ENCODE measurements at regions not wholly inside any gene's neighbourhood (a gene's known extent, or its start where the extent isn't known, plus 50 kb on each side); places are given as distances from the start of the nearest gene placed in this dataset.

- Histone ChIP-seq H3K27ac (ENCODE audit: low read length) (no peak overlapping the region), H3K4me3 (ENCODE audit: low read length) (no peak overlapping the region), H3K4me1 (ENCODE audit: insufficient read depth, low read length) (peaks cover 27% of the 10 kb centered on the region), H3K27me3 (ENCODE audit: insufficient read depth, low read length) (no peaks in the 10 kb centered on the region), H3K9me3 (ENCODE audit: insufficient read depth, low read depth, low read length) (no peaks in the 10 kb centered on the region), H3K9ac (ENCODE audit: low read depth, low read length) (no peak overlapping the region), H3K36me3 (ENCODE audit: insufficient read depth, low read depth, low read length) (no peaks in the 10 kb centered on the region)
Observed at GRCh38 chr3:16811950-16812349, 72.8 kb upstream of the PLCL2 start.

- no peaks in the 10 kb centered on the region for H3K27me3 ChIP-seq (ENCODE audit: insufficient read depth, low read length)
- H3K36me3 ChIP-seq (ENCODE audit: insufficient read depth, low read depth, low read length) = no peaks in the 10 kb centered on the region
- H3K9ac ChIP-seq (ENCODE audit: low read depth, low read length) = no peak overlapping the region
- H3K9me3 ChIP-seq (ENCODE audit: insufficient read depth, low read depth, low read length) = no peaks in the 10 kb centered on the region
- no peak overlapping the region for H3K27ac ChIP-seq (ENCODE audit: low read length)
- peaks cover 27% of the 10 kb centered on the region for H3K4me1 ChIP-seq (ENCODE audit: insufficient read depth, low read length)
- H3K4me3 ChIP-seq (ENCODE audit: low read length) = no peak overlapping the region
Observed at GRCh38 chr3:16813336-16813735, 71.4 kb upstream of the PLCL2 start.

- peaks cover 5% of the 10 kb centered on the region; the same call in 1 of the 2 replicates for H3K4me1 ChIP-seq (ENCODE audit: insufficient read depth, low read length)
- no peak overlapping the region for H3K4me3 ChIP-seq (ENCODE audit: low read length)
- no peaks in the 10 kb centered on the region for H3K36me3 ChIP-seq (ENCODE audit: insufficient read depth, low read depth, low read length)
- H3K27ac ChIP-seq (ENCODE audit: low read length) = no peak overlapping the region
- no peak overlapping the region for H3K9ac ChIP-seq (ENCODE audit: low read depth, low read length)
- peaks cover 4% of the 10 kb centered on the region for H3K9me3 ChIP-seq (ENCODE audit: insufficient read depth, low read depth, low read length)
- no peaks in the 10 kb centered on the region for H3K27me3 ChIP-seq (ENCODE audit: insufficient read depth, low read length)
Observed at GRCh38 chr3:16816048-16816780, 68.5 kb upstream of the PLCL2 start.

- H3K36me3 ChIP-seq (ENCODE audit: insufficient read depth, low read depth, low read length) = no peaks in the 10 kb centered on the region
- H3K27ac ChIP-seq (ENCODE audit: low read length) = no peak overlapping the region
- H3K27me3 ChIP-seq (ENCODE audit: insufficient read depth, low read length) = no peaks in the 10 kb centered on the region
- H3K4me3 ChIP-seq (ENCODE audit: low read length) = no peak overlapping the region
- peaks cover 4% of the 10 kb centered on the region; the same call in 1 of the 2 replicates for H3K4me1 ChIP-seq (ENCODE audit: insufficient read depth, low read length)
- H3K9ac ChIP-seq (ENCODE audit: low read depth, low read length) = no peak overlapping the region
- H3K9me3 ChIP-seq (ENCODE audit: insufficient read depth, low read depth, low read length) = peaks cover 4% of the 10 kb centered on the region
Observed at GRCh38 chr3:16817197-16817596, 67.6 kb upstream of the PLCL2 start.

GRCh38 chr3:16818194-16818593 lies 66.6 kb upstream of the PLCL2 start:
- Histone ChIP-seq H3K4me3 (ENCODE audit: low read length) (no peak overlapping the region), H3K27ac (ENCODE audit: low read length) (no peak overlapping the region), H3K36me3 (ENCODE audit: insufficient read depth, low read depth, low read length) (no peaks in the 10 kb centered on the region), H3K27me3 (ENCODE audit: insufficient read depth, low read length) (no peaks in the 10 kb centered on the region), H3K9me3 (ENCODE audit: insufficient read depth, low read depth, low read length) (peaks cover 4% of the 10 kb centered on the region), H3K4me1 (ENCODE audit: insufficient read depth, low read length) (peaks cover 4% of the 10 kb centered on the region; the same call in 1 of the 2 replicates), H3K9ac (ENCODE audit: low read depth, low read length) (no peak overlapping the region)

GRCh38 chr3:16818945-16819344 lies 65.8 kb upstream of the PLCL2 start:
- H3K27ac ChIP-seq (ENCODE audit: low read length) = no peak overlapping the region
- no peak overlapping the region for H3K9ac ChIP-seq (ENCODE audit: low read depth, low read length)
- H3K4me3 ChIP-seq (ENCODE audit: low read length) = no peak overlapping the region
- peaks cover 4% of the 10 kb centered on the region; the same call in 1 of the 2 replicates for H3K4me1 ChIP-seq (ENCODE audit: insufficient read depth, low read length)
- peaks cover 4% of the 10 kb centered on the region for H3K9me3 ChIP-seq (ENCODE audit: insufficient read depth, low read depth, low read length)
- no peaks in the 10 kb centered on the region for H3K27me3 ChIP-seq (ENCODE audit: insufficient read depth, low read length)
- H3K36me3 ChIP-seq (ENCODE audit: insufficient read depth, low read depth, low read length) = no peaks in the 10 kb centered on the region

GRCh38 chr3:16820485-16820884 lies 64.3 kb upstream of the PLCL2 start:
- H3K9me3 ChIP-seq (ENCODE audit: insufficient read depth, low read depth, low read length) = peaks cover 4% of the 10 kb centered on the region
- H3K36me3 ChIP-seq (ENCODE audit: insufficient read depth, low read depth, low read length) = no peaks in the 10 kb centered on the region
- H3K27ac ChIP-seq (ENCODE audit: low read length) = no peak overlapping the region
- H3K4me1 ChIP-seq (ENCODE audit: insufficient read depth, low read length) = peaks cover 4% of the 10 kb centered on the region; the same call in 1 of the 2 replicates
- H3K4me3 ChIP-seq (ENCODE audit: low read length) = no peak overlapping the region
- H3K9ac ChIP-seq (ENCODE audit: low read depth, low read length) = no peak overlapping the region
- H3K27me3 ChIP-seq (ENCODE audit: insufficient read depth, low read length) = no peaks in the 10 kb centered on the region

GRCh38 chr3:16821053-16821452 lies 63.7 kb upstream of the PLCL2 start:
- Histone ChIP-seq H3K4me3 (ENCODE audit: low read length) (no peak overlapping the region), H3K36me3 (ENCODE audit: insufficient read depth, low read depth, low read length) (no peaks in the 10 kb centered on the region), H3K27me3 (ENCODE audit: insufficient read depth, low read length) (no peaks in the 10 kb centered on the region), H3K27ac (ENCODE audit: low read length) (no peak overlapping the region), H3K4me1 (ENCODE audit: insufficient read depth, low read length) (peaks cover 4% of the 10 kb centered on the region; the same call in 1 of the 2 replicates), H3K9ac (ENCODE audit: low read depth, low read length) (no peak overlapping the region), H3K9me3 (ENCODE audit: insufficient read depth, low read depth, low read length) (peaks cover 4% of the 10 kb centered on the region)

- Histone ChIP-seq H3K4me1 (ENCODE audit: insufficient read depth, low read length) (peaks cover 4% of the 10 kb centered on the region; the same call in 1 of the 2 replicates), H3K36me3 (ENCODE audit: insufficient read depth, low read depth, low read length) (no peaks in the 10 kb centered on the region), H3K4me3 (ENCODE audit: low read length) (no peak overlapping the region), H3K27me3 (ENCODE audit: insufficient read depth, low read length) (no peaks in the 10 kb centered on the region), H3K27ac (ENCODE audit: low read length) (no peak overlapping the region), H3K9me3 (ENCODE audit: insufficient read depth, low read depth, low read length) (peaks cover 4% of the 10 kb centered on the region), H3K9ac (ENCODE audit: low read depth, low read length) (no peak overlapping the region)
Observed at GRCh38 chr3:16824081-16824696, 60.6 kb upstream of the PLCL2 start.

- Histone ChIP-seq H3K27me3 (ENCODE audit: insufficient read depth, low read length) (no peaks in the 10 kb centered on the region), H3K9me3 (ENCODE audit: insufficient read depth, low read depth, low read length) (no peaks in the 10 kb centered on the region), H3K4me1 (ENCODE audit: insufficient read depth, low read length) (peaks cover 4% of the 10 kb centered on the region; the same call in 1 of the 2 replicates), H3K36me3 (ENCODE audit: insufficient read depth, low read depth, low read length) (no peaks in the 10 kb centered on the region), H3K9ac (ENCODE audit: low read depth, low read length) (no peak overlapping the region), H3K4me3 (ENCODE audit: low read length) (no peak overlapping the region), H3K27ac (ENCODE audit: low read length) (no peak overlapping the region)
Observed at GRCh38 chr3:16825617-16826204, 59.0 kb upstream of the PLCL2 start.

- Histone ChIP-seq H3K4me1 (ENCODE audit: insufficient read depth, low read length) (no peaks in the 10 kb centered on the region; the same call in 1 of the 2 replicates), H3K9me3 (ENCODE audit: insufficient read depth, low read depth, low read length) (no peaks in the 10 kb centered on the region), H3K27me3 (ENCODE audit: insufficient read depth, low read length) (no peaks in the 10 kb centered on the region), H3K9ac (ENCODE audit: low read depth, low read length) (no peak overlapping the region), H3K36me3 (ENCODE audit: insufficient read depth, low read depth, low read length) (no peaks in the 10 kb centered on the region), H3K4me3 (ENCODE audit: low read length) (no peak overlapping the region), H3K27ac (ENCODE audit: low read length) (no peak overlapping the region)
Observed at GRCh38 chr3:16828815-16829214, 55.9 kb upstream of the PLCL2 start.

- H3K27me3 ChIP-seq (ENCODE audit: insufficient read depth, low read length) = no peaks in the 10 kb centered on the region
- no peaks in the 10 kb centered on the region for H3K9me3 ChIP-seq (ENCODE audit: insufficient read depth, low read depth, low read length)
- no peak overlapping the region for H3K27ac ChIP-seq (ENCODE audit: low read length)
- H3K4me1 ChIP-seq (ENCODE audit: insufficient read depth, low read length) = no peaks in the 10 kb centered on the region; the same call in 1 of the 2 replicates
- no peak overlapping the region for H3K9ac ChIP-seq (ENCODE audit: low read depth, low read length)
- no peak overlapping the region for H3K4me3 ChIP-seq (ENCODE audit: low read length)
- H3K36me3 ChIP-seq (ENCODE audit: insufficient read depth, low read depth, low read length) = no peaks in the 10 kb centered on the region
Observed at GRCh38 chr3:16831846-16832245, 52.9 kb upstream of the PLCL2 start.

Data from iPS-20b (cell line).